HG03558 (cell line): ENCODE measurements at regions not wholly inside any gene's neighbourhood (a gene's known extent, or its start where the extent isn't known, plus 50 kb on each side); places are given as distances from the start of the nearest gene placed in this dataset.

Experiments used
- ATAC-seq: cut with Tn5 transposase; IDR thresholded peaks from one replicate; pipeline ENCODE4 v1.9.1; 2021; ENCODE audit warnings: moderate number of reproducible peaks; ENCODE audit not compliant: unreplicated experiment; ENCODE audit errors: extremely low read depth

DNA sequence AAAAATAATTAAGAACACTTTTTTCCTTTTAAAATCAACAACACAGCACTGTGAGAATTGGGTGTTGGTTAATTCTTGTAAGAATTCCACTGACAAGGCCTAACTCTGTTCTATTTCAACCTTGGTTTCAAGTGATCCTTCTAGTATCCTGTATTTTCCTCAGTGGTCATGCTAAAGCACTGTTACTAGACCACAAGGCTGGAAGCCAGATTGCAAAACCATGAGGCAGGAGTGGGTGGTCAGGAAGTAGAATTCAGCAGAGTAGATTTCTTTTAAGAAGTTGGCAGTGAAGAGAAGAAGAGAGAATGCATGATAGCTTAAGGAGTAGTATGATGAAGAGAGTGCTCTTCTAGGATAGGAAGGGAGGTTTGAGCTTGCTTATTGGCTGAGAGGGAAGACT is 71.6 kb upstream of the LEF1 start:
- ATAC-seq, result no peak

DNA sequence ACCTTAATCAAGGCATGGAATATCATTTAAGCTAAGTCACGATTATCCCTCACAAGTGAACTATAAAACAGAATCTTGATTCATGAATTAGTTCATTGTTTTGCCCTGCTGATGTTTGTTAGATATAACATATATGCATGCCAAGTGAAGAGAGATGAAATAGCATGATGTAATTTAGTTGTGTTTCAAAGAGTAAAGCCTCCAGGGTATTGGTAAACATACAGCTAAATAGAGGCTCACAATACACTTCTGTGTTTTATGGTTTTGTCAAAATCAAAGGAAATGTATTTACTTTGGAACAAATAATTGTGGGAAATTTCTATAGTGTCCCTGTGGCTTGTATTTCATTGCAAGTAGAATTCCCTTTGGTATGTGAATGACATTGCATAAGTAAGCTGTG is 69.0 kb upstream of the LEF1 start:
- ATAC-seq, result no peak

DNA sequence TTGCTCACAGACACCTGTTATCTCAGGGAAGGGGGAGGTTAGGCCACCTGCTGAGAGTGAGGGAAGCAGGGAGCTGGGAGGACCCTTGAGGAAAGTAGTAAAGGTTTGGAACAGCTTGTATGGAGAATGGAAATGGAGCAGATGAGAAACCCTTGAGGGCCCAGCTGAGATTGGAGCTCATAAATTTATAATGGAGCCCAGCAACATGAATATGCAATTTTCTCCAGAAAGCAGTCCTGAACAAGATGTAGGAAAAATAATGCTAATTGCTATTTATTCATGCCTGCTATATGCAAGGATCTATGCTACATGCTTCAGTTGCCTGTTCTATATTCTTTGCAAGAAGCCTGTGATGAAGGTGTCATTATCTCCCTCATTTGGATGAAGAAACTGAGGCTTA is 67.5 kb upstream of the LEF1 start:
- no peak for ATAC-seq

DNA sequence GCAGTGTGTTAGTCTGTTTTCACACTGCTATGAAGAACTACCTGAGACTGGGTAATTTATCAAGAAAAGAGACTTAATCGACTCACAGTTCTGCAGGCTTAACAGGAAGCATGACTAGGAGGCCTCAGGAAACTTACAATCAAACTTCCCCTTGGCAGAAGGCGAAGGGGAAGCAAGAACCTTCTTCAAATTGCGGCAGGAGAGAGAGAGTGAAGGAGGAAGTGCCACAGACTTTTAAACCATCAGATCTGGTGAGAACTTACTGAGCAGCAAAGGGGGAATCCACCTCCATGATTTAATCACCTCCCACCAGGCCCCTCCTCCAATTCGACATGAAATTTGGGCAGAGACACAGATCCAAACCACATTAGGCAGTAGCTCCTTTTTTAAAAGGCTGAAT is 59.2 kb upstream of the LEF1 start:
- ATAC-seq, result no peak

DNA sequence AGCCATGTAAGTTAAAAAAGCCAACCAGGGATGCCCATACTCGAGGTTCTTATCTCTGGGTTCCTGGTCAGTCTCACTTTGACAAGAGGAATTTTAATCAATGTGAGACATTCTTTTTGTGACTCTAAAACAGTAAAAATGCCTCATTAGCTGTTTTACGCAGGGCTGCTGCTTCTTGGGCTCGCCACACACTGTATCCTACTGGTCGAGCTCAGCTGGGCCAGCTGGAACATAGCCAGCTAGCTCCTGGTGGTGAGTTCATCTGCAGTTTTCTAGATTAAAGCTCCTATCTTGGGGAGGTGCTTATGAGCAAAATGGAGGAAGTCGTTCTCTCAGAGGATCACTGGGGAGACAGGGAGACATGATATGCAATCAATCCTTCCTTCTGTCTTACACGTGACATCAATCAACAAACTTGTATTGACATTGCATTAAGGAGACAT is 55.9 kb upstream of the LEF1 start:
- no peak for ATAC-seq

DNA sequence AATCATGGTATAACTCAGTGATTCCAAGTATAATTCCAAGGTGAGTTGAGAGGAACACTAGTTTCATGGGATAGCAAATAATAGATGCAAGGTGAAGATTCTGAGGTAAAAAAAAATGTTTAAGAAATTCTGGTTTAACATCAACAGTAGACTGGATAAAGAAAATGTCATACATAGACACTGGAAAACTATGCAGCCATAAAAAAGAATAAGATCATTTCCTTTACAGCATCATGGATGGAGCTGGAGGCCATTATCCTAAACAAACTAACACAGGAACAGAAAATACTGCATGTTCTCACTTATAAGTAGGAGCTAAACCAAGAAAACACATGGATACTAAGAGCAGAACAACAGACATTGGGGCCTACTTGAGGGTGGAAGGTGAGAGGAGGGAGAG is 54.6 kb upstream of the LEF1 start:
- ATAC-seq, result no peak

DNA sequence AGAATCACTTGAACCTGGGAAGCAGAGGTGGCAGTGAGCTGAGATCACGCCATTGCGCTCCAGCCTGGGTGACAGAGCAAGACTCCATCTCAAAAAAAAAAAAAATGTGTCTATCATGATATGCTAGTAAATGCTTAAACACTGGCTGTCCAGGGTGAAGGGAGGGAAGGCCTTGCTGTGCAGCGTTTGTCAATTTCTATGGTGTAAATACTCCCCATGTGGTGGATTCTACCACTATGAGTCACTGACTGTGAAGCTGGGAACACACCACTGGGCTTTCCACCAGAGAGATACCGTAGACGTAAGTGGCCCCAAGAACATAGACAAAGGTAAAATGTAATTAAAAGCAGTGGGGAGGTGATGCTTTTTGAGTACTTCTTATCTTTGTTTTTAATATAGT is 51.3 kb upstream of the LEF1 start:
- no peak for ATAC-seq
